B cell (primary cell): ENCODE measurements at regions not wholly inside any gene's neighbourhood (a gene's known extent, or its start where the extent isn't known, plus 50 kb on each side); places are given as distances from the start of the nearest gene placed in this dataset.

Experiments
- EZH2 ChIP-seq: IDR thresholded peaks from 2 replicates; pipeline ENCODE4 v1.6.1; 2012; ENCODE audit warnings: borderline replicate concordance, low read depth, mild to moderate bottlenecking, moderate library complexity, low read length; ENCODE audit not compliant: insufficient read depth, poor library complexity, severe bottlenecking
- TF ChIP-seq, protein P1 (sequence below): fragments of 200-600 bp; IDR thresholded peaks from one replicate; pipeline ENCODE4 v1.8.0; 2022; ENCODE audit warnings: antibody characterized with exemption, mild to moderate bottlenecking

- TF ChIP-seq, protein P1, sequence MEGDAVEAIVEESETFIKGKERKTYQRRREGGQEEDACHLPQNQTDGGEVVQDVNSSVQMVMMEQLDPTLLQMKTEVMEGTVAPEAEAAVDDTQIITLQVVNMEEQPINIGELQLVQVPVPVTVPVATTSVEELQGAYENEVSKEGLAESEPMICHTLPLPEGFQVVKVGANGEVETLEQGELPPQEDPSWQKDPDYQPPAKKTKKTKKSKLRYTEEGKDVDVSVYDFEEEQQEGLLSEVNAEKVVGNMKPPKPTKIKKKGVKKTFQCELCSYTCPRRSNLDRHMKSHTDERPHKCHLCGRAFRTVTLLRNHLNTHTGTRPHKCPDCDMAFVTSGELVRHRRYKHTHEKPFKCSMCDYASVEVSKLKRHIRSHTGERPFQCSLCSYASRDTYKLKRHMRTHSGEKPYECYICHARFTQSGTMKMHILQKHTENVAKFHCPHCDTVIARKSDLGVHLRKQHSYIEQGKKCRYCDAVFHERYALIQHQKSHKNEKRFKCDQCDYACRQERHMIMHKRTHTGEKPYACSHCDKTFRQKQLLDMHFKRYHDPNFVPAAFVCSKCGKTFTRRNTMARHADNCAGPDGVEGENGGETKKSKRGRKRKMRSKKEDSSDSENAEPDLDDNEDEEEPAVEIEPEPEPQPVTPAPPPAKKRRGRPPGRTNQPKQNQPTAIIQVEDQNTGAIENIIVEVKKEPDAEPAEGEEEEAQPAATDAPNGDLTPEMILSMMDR: no peak
- TF ChIP-seq EZH2: no peak
Observed at GRCh38 chr1:79255421-79255820, 248.9 kb upstream of the ADGRL4 start.
